NCI-H1417 treated with DMSO at 0.1 percent for 48 hours (cell line): ENCODE measurements at regions not wholly inside any gene's neighbourhood (a gene's known extent, or its start where the extent isn't known, plus 50 kb on each side); places are given as distances from the start of the nearest gene placed in this dataset.

Source experiments
- DNase-seq: peaks from one replicate; lab custom pipeline; 2025; lab: John Stamatoyannopoulos, UW

DNA sequence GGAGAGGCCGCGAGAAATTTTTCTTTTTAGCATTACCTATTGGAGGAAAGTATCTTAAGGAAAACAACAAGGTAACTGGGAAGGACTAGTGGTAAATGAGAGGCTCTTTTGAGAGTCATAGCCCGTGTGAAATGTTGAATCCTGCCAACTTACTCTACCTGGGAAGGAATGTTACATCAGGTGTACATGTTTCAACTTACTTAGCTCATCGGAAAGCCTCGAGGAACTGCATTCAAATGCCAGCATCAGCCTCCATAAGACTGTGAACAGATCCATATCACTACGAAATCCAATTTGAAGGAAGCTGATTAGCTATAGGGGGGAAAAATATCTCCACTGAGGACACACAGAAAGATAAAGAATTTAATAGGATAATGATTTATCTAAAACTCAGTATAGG lies 72.3 kb upstream of the PDZRN3 start:
- DNase-seq: no peak

DNA sequence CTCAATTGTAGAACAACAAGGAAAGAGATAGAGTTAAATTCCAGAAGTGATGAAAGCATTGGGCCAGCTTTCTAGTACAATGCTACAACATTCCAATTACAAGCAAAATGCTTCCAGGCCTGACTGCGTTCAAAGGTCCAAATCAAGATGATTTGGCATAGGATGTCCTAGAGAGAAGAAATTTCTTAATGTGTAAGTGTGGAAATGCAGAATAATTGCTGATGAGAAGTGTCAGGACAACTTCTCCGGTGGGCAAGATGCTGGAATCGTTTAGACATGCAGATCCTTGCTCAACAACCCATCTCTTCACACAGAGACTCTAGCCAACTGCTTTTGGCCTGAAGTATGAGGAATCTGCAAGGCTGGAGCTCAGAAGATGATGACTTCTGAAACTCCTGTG lies 71.1 kb upstream of the PDZRN3 start:
- no peak for DNase-seq

DNA sequence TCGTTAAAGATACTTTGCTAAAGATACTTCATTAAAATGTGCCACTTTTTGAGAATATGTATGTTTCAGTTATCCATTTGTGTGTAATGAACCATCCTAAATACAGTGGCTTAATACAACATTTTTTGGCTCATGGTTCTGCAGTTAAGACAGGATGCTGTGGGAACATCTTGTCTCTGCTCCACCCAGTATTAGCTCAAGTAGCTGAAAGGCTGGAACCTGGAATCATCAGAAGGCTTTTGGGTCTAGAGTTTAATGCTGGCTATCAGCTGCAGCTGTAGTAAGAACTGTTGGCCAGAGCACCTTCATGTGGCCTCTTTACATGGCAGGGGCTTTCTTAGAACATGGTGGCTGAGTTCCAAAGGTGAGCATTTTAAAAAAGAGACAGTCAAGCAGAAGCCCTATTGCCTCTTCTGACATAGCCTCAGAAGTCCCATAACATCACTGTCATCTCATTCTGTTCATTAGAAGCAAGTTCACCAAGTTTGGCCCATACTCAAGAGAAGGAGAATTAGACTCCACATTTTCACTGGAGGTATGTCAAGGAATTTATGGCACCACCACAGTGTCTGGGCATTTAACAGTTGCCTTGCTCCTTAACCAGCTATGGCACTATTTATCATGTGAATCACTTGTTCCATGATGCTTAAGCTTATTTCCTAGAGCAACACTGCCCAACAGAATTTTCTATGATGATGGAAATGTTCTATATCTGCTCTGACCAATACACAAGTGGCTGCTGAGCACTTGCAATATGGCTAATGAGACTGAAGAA lies 70.4 kb upstream of the PDZRN3 start:
- DNase-seq: no peak

DNA sequence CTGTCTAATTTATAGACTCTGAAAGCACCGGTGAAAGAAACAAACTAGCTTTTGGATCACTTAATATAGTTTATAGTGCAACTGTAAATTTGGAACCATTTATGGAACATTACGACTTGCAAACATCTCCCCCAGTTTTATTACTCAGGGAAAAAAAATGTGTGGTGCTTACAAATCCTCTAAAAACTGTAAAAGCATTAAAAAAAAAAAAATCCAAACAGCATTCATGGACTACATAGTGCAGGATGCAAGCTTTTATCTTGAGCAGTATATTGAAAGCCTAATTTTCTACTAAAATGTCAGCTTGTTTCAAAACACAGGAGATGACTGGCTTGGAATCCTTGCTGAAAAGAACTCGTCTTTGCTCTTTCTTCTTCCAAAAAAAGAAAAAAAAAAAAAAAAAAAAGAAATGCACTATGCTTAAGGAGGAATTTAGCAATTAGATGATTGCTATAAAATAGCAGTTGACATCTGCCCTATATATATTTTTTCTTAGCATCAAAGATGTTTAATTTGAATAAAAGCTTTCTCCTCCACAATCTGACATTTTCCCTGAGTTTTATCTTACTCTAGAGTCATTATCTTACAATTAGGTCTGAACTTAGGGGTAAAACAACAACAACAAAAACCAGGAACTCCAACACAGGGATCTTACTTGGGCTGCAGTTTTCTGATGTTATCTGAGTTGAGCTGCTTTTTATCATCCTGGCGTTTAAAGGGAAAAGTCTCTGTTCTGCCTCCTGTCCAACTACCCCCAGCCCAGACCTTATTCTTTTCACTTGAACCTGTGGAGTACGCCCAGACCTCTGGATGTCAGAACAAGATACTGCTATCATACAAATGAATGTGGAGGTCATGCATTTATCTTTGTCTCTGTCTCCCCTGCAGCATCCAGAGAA lies 62.6 kb upstream of the PDZRN3 start:
- no peak for DNase-seq

DNA sequence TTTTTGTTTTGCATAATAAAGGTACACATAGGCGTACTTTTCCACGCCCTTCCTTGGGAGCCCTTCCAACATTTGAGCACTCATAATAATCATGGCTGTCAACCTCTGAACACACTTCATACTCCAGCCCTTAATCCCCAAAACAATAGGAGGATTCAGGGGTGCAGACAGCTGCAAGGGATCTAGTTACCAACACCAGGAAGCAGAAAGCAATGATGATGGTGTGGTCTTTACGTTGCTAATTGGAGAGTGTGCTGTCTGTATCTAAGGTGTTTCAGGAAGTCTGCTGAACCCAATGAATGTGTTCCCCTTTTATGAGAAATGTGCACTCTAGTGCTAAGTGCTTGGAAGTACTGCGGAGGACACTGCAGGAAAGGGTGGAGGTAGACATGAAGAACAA lies 60.3 kb upstream of the PDZRN3 start:
- no peak for DNase-seq

GRCh38 chr3:73683706-73684105 lies 59.0 kb upstream of the PDZRN3 start:
- no peak for DNase-seq

DNA sequence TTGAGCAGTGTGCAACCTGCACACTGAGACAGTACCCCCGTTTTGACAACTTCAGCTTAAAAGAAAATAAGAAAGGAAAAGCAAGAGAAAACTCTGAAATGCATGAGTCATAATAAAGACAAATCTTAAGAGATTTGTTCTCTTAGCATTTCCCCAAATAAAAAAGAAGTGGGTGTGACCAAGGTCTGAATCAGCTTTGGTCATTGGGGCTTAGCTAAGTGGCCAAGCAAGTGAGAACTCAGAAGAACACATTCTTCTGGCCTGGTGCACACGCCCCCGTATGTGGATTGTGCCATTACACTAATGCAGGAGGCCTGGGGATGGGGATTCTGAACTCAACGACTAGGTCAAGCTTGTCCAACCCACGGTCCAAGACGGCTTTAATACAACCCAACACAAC lies 56.9 kb upstream of the PDZRN3 start:
- DNase-seq: no peak

DNA sequence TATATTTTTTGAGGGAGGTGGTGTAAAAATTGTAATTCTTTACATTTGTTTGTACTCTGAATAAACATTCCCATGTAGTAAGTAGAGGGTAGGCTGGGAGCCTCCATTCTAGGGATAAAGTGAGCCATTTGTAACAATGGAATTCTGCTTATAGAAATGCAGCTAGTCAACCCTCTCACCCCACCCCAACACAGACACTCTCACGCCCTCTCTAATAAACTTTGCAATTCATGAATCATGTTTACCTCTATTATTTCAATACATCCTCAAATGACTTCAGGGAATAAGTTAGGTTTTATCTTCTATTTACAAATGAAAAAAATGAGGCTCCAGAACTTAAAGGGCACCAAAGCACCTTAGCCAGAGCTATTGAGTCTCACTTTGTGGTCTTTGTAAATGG lies 56.5 kb upstream of the PDZRN3 start:
- DNase-seq: no peak

DNA sequence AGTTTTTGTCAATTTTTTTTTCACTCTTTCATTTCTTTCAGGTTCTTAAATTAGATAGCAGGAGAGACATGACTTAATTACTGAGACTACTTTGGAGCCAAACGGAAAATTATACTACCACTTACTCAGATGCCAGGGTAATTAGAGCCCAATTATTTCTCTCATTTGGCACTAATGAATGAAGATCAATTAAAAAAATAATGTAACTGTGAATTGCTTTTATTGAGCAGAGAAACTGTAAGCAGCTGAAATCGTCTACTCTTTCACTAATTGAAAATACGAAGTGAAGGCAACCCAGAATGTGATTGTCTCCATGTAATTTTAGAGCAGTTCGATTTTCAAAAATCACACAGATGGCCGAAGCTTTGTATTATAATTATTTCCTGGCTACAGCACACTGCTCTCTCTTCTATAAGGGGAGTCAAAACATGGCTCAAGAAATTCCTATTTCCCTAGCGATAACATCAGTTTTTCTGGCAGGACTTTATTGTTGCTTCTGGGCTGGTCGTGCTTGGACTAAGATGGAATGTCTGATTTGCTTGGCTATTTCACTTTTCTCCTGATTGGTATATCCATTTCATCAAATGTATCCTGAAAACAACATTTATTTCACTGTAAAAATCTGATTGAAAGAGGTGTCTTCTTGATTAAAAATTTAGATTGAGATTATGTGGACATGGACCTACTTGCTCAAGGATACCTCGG lies 55.8 kb upstream of the PDZRN3 start:
- no peak for DNase-seq

DNA sequence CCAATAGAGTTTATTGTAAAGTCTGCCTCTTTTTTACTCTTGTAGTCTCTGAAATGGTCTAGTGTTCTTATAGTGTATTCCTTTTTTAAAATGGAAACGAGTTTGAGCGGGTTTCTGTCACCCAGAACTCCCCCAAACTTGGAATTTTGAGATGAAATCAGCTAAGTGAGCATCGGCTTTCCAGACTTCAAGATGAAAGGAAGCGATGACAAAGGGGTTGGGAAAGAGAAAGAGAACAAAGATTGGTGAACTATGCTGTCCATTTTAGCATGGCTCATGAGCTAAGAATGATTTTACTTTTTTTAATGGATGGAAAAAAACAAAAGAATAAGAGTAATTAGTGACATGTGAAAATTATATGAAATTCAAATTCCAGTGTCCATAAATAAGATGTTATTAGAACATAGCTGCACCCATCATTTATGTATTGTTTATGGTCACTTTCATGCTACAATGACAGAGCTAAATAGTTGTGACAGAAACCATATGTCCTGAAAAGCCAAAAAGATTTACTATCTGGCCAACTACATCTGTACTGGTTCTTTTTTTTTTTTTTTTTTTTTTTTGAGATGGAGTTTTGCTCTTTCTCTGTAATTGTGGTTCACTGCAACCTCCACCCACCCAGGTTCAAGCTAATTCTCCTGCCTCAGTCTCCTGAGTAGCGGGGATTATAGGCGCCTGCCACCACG lies 52.7 kb upstream of the PDZRN3 start:
- DNase-seq: no peak
